HL-60 (cell line): ENCODE measurements at regions not wholly inside any gene's neighbourhood (a gene's known extent, or its start where the extent isn't known, plus 50 kb on each side); places are given as distances from the start of the nearest gene placed in this dataset.

Source experiments
- CTCF ChIP-seq: IDR thresholded peaks from one replicate; pipeline ENCODE4 v1.5.1; 2011; ENCODE audit warnings: low read length, control low read depth, inconsistent platforms; ENCODE audit not compliant: insufficient read depth
- GABPA ChIP-seq: IDR thresholded peaks from 2 replicates; pipeline ENCODE4 v1.6.1; 2012; ENCODE audit warnings: low read depth
- POLR2AphosphoS5 ChIP-seq: IDR thresholded peaks from 2 replicates; pipeline ENCODE4 v1.6.1; 2012; ENCODE audit warnings: low read depth
- REST ChIP-seq: IDR thresholded peaks from 2 replicates; pipeline ENCODE4 v1.6.1; 2012; ENCODE audit warnings: low read depth; ENCODE audit not compliant: insufficient replicate concordance
- SPI1 ChIP-seq: IDR thresholded peaks from 2 replicates; pipeline ENCODE4 v1.6.1; 2012; ENCODE audit warnings: low read depth, mild to moderate bottlenecking, borderline replicate concordance

- no peak for TF ChIP-seq CTCF
- TF ChIP-seq REST, result no peak
- TF ChIP-seq POLR2AphosphoS5, result no peak
- no peak for TF ChIP-seq GABPA
- no peak for TF ChIP-seq SPI1
Measured at GRCh38 chr9:78777747-78778146, 480.8 kb downstream of the PSAT1 start.
